ENCODE measurements at regions not wholly inside any gene's neighbourhood (a gene's known extent, or its start where the extent isn't known, plus 50 kb on each side); places are given as distances from the start of the nearest gene placed in this dataset.

DNA sequence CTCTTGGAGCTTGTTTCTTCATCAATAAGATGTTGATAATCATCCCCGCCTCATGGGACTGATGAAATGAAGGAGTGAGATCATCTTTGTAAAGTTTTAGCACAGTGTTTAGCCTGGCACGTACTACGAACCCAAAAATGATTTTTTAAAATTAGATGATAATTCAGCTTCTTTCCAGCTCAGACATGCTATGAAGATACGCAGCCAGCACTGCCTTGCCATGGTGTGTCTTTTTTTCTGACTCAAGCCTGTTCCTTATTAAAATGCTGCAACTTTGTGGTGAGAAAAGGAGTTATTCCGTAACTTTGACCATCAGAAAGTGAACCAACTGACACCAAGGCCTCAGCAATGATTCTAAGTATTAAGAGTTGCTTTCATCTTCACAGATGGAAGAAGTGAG lies 269.0 kb downstream of the LTN1 start:
- H3K9me3 Mint-ChIP-seq (ENCODE audit: unreplicated experiment) = no peaks in the 10 kb centered on the region
- DNase-seq = no peak

DNA sequence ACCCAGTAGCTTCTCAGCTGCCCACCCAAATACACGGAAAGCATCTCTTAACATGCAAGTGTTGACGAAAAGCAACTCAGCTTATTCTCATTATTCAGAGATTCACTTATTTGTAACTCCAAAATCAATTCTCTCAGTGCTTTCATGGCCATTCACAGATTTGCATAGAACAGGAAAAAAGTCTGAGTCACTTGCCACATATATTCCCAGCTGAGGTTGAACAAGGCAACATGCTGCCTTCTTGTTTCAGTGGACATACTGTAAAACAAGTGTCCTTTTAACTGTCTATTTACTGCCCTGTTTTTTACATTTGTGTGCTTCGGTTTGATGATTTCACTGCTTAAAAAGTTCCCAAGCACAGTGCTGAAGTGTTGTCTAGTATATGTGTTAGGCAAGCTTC lies 273.0 kb downstream of the LTN1 start:
- Mint-ChIP-seq H3K27me3 (ENCODE audit: unreplicated experiment) (no peaks in the 10 kb centered on the region), H3K36me3 (ENCODE audit: unreplicated experiment) (no peaks in the 10 kb centered on the region), H3K9me3 (ENCODE audit: unreplicated experiment) (no peaks in the 10 kb centered on the region), H3K27ac (ENCODE audit: unreplicated experiment) (no peak overlapping the region), H3K4me1 (ENCODE audit: low read depth, unreplicated experiment) (no peaks in the 10 kb centered on the region), H3K4me3 (ENCODE audit: unreplicated experiment) (no peak overlapping the region)
- TF ChIP-seq, protein P1, sequence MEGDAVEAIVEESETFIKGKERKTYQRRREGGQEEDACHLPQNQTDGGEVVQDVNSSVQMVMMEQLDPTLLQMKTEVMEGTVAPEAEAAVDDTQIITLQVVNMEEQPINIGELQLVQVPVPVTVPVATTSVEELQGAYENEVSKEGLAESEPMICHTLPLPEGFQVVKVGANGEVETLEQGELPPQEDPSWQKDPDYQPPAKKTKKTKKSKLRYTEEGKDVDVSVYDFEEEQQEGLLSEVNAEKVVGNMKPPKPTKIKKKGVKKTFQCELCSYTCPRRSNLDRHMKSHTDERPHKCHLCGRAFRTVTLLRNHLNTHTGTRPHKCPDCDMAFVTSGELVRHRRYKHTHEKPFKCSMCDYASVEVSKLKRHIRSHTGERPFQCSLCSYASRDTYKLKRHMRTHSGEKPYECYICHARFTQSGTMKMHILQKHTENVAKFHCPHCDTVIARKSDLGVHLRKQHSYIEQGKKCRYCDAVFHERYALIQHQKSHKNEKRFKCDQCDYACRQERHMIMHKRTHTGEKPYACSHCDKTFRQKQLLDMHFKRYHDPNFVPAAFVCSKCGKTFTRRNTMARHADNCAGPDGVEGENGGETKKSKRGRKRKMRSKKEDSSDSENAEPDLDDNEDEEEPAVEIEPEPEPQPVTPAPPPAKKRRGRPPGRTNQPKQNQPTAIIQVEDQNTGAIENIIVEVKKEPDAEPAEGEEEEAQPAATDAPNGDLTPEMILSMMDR (IDR thresholded peaks at IDR 0.05; ENCODE audit: partially characterized antibody, unreplicated experiment) = no peak
- no peak for DNase-seq

More for the DNA sequence above, 269.0 kb downstream of the LTN1 start:
- no peak overlapping the region for H3K4me3 Mint-ChIP-seq (ENCODE audit: unreplicated experiment)
- no peaks in the 10 kb centered on the region for H3K36me3 Mint-ChIP-seq (ENCODE audit: unreplicated experiment)
- no peak overlapping the region for H3K27ac Mint-ChIP-seq (ENCODE audit: unreplicated experiment)
- TF ChIP-seq, protein P1 (IDR thresholded peaks at IDR 0.05; ENCODE audit: partially characterized antibody, unreplicated experiment) = no peak
- no peaks in the 10 kb centered on the region for H3K27me3 Mint-ChIP-seq (ENCODE audit: unreplicated experiment)
- no peaks in the 10 kb centered on the region for H3K4me1 Mint-ChIP-seq (ENCODE audit: low read depth, unreplicated experiment)

DNA sequence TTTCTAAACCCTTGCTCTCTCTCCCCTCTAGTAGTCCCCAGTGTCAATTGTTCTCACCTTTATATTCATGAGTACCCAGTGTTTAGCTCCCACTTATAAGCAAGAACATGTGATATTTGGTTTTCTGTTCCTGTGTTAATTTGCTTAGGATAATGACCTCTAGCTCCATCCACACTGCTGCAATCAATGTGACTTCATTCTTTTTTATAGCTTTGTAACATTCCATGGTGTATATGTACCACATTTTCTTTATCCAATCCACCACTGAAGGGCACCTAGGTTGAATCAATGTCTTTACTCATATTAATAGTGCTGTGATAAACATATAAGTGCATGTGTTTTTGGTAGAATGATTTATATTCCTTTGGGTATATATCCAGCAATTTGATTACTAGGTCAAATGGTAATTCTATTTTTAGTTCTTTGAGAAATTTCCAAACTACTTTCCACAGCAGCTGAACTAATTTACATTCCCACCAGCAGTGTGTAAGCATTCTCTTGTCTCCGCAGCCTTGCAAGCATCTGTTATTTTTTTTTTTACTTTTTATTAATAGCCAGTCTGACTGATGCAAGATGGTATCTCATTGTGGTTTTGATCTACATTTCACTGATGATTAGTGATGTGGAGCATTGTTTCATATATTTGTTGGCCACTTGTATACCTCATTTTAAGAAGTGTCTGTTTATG lies 277.8 kb downstream of the LTN1 start:
- Mint-ChIP-seq H3K27me3 (ENCODE audit: unreplicated experiment) (no peaks in the 10 kb centered on the region), H3K9me3 (ENCODE audit: unreplicated experiment) (no peaks in the 10 kb centered on the region), H3K27ac (ENCODE audit: unreplicated experiment) (no peak overlapping the region), H3K36me3 (ENCODE audit: unreplicated experiment) (no peaks in the 10 kb centered on the region), H3K4me1 (ENCODE audit: low read depth, unreplicated experiment) (no peaks in the 10 kb centered on the region), H3K4me3 (ENCODE audit: unreplicated experiment) (no peak overlapping the region)
- no peak for DNase-seq
- TF ChIP-seq, protein P1 (IDR thresholded peaks at IDR 0.05; ENCODE audit: partially characterized antibody, unreplicated experiment) = no peak

DNA sequence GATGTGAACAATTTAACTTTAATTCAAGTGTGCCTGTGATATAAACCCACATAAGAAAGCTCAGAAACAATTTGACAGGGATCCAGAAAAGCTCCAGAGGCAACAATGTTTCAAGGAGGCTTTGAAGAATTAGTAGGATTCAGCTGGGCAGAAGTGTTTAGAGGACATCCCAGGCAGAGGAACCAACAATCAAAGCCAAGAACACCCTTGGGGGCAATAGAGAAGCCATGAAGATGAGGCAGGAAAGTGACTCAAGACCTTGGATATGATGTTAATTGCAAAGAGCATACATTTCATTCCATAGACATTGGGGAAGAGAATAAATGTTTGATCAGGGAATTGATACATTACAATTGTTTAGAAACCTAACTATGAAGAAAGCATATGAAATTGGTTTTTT lies 280.3 kb downstream of the LTN1 start:
- TF ChIP-seq, protein P1 (IDR thresholded peaks at IDR 0.05; ENCODE audit: partially characterized antibody, unreplicated experiment) = no peak
- Mint-ChIP-seq H3K27ac (ENCODE audit: unreplicated experiment) (no peak overlapping the region), H3K9me3 (ENCODE audit: unreplicated experiment) (no peaks in the 10 kb centered on the region), H3K27me3 (ENCODE audit: unreplicated experiment) (no peaks in the 10 kb centered on the region), H3K4me1 (ENCODE audit: low read depth, unreplicated experiment) (no peaks in the 10 kb centered on the region), H3K4me3 (ENCODE audit: unreplicated experiment) (no peak overlapping the region), H3K36me3 (ENCODE audit: unreplicated experiment) (no peaks in the 10 kb centered on the region)
- DNase-seq = no peak

DNA sequence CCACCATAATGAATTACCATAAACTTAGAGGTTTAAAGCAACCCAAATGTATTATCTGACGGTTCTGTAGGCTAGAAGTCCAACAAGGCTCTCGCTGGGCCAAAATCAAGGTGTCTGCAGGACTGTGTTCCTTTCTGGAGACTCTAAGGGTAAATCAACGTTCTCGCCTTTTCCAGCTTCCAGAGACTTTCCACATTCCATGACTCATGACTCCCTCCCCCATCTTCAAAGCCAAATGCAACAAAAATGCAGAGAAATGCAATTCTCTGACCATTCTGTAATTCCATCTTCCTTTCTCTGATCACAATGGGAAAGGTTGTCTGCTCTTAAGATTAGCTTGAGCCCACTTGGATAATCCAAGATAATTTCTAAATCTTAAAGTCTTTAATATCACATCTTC lies 287.1 kb downstream of the LTN1 start:
- TF ChIP-seq, protein P1 (IDR thresholded peaks at IDR 0.05; ENCODE audit: partially characterized antibody, unreplicated experiment) = no peak
- Mint-ChIP-seq H3K27me3 (ENCODE audit: unreplicated experiment) (no peaks in the 10 kb centered on the region), H3K4me1 (ENCODE audit: low read depth, unreplicated experiment) (peaks cover 2% of the 10 kb centered on the region), H3K9me3 (ENCODE audit: unreplicated experiment) (peaks cover 2% of the 10 kb centered on the region), H3K27ac (ENCODE audit: unreplicated experiment) (no peak overlapping the region), H3K4me3 (ENCODE audit: unreplicated experiment) (no peak overlapping the region), H3K36me3 (ENCODE audit: unreplicated experiment) (no peaks in the 10 kb centered on the region)
- DNase-seq = no peak
